GF-D8 (cell line): ENCODE measurements at regions not wholly inside any gene's neighbourhood (a gene's known extent, or its start where the extent isn't known, plus 50 kb on each side); places are given as distances from the start of the nearest gene placed in this dataset.

Experiments
- DNase-seq: peaks from one replicate; lab custom pipeline; 2025; lab: John Stamatoyannopoulos, UW

GRCh38 chr1:67560580-67561255 lies 124.3 kb upstream of the GADD45A start:
- DNase-seq = no peak

DNA sequence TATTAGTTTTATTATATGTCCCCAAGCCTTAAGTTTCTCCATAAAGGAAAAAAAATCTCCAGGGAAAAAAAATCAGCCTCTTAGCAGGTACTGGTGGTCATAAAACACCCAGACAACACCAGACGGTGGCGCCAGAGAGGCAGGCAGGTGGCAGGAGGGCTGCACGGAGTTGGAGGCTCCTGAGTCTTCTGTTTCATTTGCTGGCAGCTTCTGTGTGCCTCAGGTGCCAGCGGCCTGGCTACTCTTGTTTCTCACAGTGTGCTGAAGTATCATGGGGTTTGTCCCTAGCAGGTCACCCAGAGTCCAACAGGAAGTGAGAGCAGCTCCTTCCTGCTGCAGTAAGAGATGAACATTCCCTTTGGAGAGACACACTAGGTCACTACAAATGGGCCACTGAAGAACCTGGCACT lies 123.3 kb upstream of the GADD45A start:
- peak; percentile 26 for DNase-seq

DNA sequence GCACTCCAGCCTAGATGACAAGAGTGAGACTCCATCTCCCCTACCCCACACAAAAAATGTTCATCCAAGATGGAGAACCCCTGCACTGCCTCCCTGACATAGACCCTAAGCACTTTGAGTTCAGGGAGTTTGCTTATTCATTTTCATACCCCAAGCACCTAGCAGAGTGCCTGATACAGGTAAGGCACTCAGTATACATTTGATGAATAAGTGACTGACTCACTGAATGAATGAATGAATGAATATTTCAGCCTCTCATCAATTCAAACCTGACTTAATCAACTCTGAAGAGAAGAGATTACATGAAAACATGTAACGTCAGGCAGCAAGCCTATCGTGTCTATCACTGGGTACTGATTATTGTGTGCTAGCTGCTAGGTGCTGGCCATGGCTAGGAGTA lies 121.3 kb upstream of the GADD45A start:
- DNase-seq = no peak

- no peak for DNase-seq
These were observed 120.8 kb upstream of the GADD45A start for GRCh38 chr1:67564193-67564592.

GRCh38 chr1:67566803-67567377 lies 118.1 kb upstream of the GADD45A start:
- no peak for DNase-seq

DNA sequence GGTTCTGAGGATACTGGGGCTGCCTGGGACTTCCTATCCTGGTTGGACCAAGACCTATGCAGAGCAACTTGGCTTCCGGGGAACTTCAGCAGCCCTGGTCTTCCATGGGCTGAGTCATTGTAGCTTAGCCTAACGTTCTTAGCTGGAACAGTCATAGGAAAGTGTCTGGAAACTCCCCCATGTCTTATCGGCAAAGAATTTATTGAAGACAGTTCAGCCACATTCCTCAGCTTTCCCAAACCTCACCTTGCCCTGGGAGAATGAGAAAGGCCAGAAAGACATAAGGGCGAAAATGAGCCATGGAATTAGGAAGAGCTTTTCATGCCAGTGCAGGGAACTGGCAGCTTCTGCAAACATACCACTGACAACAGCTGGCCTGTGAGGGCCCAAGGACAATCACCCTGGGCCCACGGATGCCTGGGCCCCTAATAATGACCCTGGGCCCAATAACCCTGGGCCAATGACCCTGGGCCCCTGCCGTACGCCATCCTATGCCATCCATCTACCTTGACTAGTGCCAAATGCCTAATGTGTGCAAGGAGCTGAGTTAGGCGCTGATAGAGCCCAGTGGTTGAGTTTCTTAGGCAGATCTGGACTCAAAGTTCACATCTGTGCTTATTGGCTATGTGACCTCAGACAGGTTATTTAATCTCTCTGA lies 114.4 kb upstream of the GADD45A start:
- no peak for DNase-seq

DNA sequence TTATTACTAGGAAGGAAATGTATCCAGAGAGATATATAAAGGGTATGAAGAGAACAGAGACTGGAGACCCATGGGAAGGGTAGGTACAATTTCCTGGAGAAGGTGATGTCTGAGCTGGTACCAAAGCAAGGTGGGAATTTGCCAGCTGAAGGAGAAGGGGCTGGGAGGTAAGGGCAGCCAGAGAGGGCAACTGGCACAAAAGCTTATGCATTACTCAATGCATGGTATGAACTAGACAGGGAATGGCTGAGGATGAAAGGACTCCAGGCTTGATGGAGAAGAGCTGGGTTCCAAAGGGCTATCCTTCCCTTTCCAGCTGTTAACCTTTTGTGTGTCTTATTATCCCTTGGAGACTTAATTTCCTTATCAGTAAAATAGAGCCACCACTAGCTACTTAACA lies 113.6 kb upstream of the GADD45A start:
- no peak for DNase-seq

- no peak for DNase-seq
These were observed 113.0 kb upstream of the GADD45A start for GRCh38 chr1:67571901-67572593.

GRCh38 chr1:67572594-67573221 lies 112.3 kb upstream of the GADD45A start:
- no peak for DNase-seq

DNA sequence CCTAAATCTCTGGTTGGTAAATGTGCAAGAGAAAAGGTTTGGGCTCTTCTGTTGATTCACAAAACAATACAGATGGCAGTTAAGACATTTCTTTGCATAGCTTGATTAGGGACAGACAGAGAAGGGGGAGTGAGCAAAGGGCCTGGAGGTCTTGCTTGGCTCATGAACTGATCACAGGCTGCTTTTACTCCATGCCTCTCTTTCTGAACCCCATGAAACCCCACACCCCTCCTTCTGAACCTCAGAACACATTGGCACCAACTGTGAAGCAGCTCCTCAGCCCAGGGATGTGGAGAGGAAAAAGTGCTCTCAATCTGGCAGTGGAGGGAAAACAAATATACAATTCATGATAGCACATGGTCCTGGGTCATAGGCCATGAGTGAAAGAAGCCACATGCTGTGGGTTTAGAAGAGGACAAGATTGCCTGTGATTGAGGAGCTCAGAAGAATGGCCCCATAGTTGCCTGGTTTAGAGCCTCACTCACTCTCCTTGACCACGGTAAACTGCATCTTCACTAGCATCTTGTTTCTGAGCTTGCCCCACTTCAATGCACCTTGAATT lies 111.6 kb upstream of the GADD45A start:
- no peak for DNase-seq

GRCh38 chr1:67574221-67574620 lies 110.8 kb upstream of the GADD45A start:
- DNase-seq = no peak

DNA sequence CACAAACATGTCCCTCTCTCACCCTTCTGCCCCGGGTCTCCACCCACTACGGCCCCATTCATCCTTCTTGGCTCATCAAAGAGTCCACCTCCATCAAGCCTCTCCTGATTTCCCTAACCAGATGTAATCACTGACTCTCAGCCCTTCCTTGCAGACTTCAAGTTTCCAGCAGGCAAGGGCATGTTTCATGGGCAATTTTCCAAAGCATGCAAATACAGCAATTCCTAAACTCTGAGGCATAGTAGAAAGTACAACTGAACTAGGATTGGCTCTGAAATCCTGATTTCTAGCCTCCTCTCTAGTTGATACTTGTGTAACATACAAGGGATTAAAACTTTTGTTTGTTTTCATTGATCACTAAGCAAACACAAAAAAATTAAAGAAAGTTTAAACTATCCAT lies 109.1 kb upstream of the GADD45A start:
- DNase-seq = no peak

DNA sequence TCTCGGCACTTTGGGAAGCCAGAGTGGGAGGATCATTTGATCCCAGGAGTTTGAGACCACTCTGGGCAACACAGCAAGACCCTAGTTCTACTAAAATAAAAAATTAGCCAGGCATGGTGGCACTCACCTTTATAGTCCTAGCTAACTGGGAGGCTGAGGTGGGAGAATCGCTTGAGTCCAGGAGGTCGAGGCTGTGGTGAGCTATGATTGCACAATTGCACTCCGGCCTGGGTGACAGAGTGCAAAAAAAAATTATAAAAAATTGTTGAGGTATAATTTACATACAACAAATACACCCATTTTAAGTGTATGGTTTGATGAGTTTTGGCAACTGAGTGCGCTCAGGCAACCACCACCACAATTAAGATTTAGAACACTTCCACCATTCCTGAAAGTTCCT lies 108.5 kb upstream of the GADD45A start:
- DNase-seq = no peak

- DNase-seq = no peak
These were observed 107.4 kb upstream of the GADD45A start for GRCh38 chr1:67577646-67578045.

- DNase-seq = no peak
These were observed 106.5 kb upstream of the GADD45A start for GRCh38 chr1:67578397-67579020.

DNA sequence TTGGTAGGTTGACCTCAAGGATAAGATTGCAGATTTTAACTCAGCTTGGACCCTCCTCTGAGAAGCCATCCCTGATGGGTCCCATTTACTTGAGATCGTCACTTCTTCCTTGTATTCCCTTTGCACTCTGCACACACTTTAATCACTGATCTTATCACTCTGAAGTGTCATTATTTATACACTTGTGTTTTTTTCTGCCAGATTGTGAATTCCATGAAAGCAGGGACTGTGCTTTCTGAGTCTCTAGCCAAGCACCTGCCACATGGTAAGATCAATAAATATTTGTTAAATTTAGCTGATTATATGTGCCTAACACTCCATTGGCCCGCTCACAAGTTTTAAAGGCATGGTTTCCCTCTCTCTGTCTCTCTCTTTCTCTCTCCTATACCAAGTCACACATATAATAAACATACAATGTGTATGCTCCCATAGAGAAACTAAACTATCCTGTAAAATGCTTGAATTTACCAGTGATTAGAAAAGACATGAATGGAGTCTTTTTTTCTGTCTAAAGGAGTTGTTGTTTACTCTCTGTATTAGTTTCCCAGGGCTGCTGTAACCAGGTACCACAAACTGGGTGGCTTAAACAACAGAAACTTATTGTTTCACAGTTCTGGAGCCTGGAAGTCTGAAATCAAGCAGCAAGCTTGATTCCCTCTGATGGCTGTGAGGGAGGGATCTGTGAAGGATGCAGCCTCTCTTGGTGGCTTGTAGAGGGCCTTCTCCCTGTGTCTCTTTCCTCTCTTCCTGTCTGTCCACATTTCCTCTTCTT lies 105.2 kb upstream of the GADD45A start:
- DNase-seq = no peak

DNA sequence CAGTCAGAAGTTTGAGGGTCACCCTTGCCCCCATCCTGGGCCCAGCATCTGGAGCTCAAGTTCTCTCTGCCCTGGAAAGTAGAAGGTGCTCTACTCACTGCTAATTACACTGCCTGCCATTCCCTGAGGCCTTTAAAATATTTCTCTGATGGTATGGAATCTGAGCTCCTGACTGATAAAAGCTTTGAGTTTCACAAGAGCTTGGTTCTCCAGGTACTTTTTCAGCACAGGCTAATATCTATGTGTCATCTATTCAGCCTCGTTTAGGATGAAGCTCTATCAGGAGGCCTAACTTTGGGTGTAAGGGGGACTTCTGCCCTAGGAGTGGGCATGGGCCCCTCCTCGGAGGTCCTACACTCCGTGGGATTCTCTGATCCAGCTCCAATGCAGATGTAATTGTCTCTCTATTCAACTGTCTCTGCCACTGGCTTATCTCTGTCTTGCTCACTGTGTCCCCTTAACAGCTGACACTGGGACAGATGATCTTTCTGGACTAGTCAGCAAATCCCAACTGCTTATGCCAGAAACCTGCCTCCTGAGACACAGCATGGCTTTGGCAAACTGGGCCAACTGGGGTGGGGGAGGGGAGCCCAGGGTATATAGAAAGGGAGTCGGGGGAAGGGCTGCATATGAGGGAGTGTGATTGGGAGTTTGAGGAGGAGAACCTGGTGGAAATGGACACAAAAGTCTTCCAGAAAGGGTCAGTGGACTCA lies 104.2 kb upstream of the GADD45A start:
- DNase-seq = no peak

- DNase-seq = no peak
These were observed 102.2 kb upstream of the GADD45A start for GRCh38 chr1:67582625-67583461.

- DNase-seq = no peak
These were observed 101.5 kb upstream of the GADD45A start for GRCh38 chr1:67583462-67583950.
